HEK293 (cell line): ENCODE measurements at regions not wholly inside any gene's neighbourhood (a gene's known extent, or its start where the extent isn't known, plus 50 kb on each side); places are given as distances from the start of the nearest gene placed in this dataset.

Experiments
- CTCF ChIA-PET: fragments of 350-600 bp; formaldehyde crosslinking; extraction: SDS; loops from one replicate; lab custom pipeline; 2021; ENCODE audit warnings: antibody characterized with exemption; lab: Yijun Ruan, JAX
- POLR2A ChIA-PET: fragments of 300-600 bp; formaldehyde crosslinking; extraction: SDS; loops from one replicate; lab custom pipeline; 2020; ENCODE audit warnings: antibody characterized with exemption, inconsistent platforms; lab: Yijun Ruan, JAX
- H3K27ac ChIP-seq: fragments of 200-500 bp; sonication (Bioruptor generic); 2 replicates; pipeline ENCODE4 v1.5.1; 2014; ENCODE audit warnings: low read depth, low read length, control low read depth, inconsistent platforms; ENCODE audit errors: extremely low read depth
- H3K36me3 ChIP-seq, 2 experiments: fragments of 200-500 bp in 1 of 2; sonication (Bioruptor generic) in 1 of 2; 1 replicate in 1 of 2; 2 replicates in 1 of 2; pipeline ENCODE4 v1.5.1; 2014 to 2017; ENCODE audit warnings: inconsistent platforms in 2 of 2, low read length in 2 of 2; ENCODE audit not compliant: control insufficient read depth in 2 of 2, insufficient read depth in 1 of 2
- H3K4me1 ChIP-seq: fragments of 200-500 bp; sonication (Bioruptor generic); 2 replicates; pipeline ENCODE4 v1.5.1; 2014; ENCODE audit warnings: mild to moderate bottlenecking, low read length, inconsistent platforms; ENCODE audit not compliant: control insufficient read depth, insufficient read depth
- H3K4me3 ChIP-seq: 2 replicates; pipeline ENCODE4 v1.5.1; 2011; ENCODE audit warnings: low read depth, mild to moderate bottlenecking, control low read depth, low read length, moderate library complexity
- H3K9me3 ChIP-seq: fragments of 200-500 bp; sonication (Bioruptor generic); 2 replicates; pipeline ENCODE4 v1.5.1; 2014; ENCODE audit warnings: low read depth, low read length, inconsistent platforms; ENCODE audit not compliant: control insufficient read depth, insufficient read depth
- EGR2 ChIP-seq: fragments of 450-650 bp; formaldehyde crosslinking; IDR thresholded peaks from 2 replicates; pipeline ENCODE4 v1.5.1; 2016; ENCODE audit warnings: low read depth, missing biosample characterization, missing genetic modification characterization
- HOXD13 ChIP-seq: sonication (generic); formaldehyde crosslinking; IDR thresholded peaks from 2 replicates; pipeline ENCODE4 v1.8.0; 2022; ENCODE audit warnings: missing genetic modification reagents, borderline replicate concordance
- MEIS1 ChIP-seq: sonication (generic); formaldehyde crosslinking; IDR thresholded peaks from 2 replicates; pipeline ENCODE4 v1.8.1; 2022; ENCODE audit warnings: missing genetic modification reagents, mild to moderate bottlenecking, borderline replicate concordance
- MZF1 ChIP-seq: fragments of 450-650 bp; formaldehyde crosslinking; IDR thresholded peaks from 2 replicates; pipeline ENCODE4 v1.5.1; 2017; ENCODE audit warnings: missing biosample characterization, missing genetic modification characterization, borderline replicate concordance
- PBX3 ChIP-seq: sonication (generic); formaldehyde crosslinking; IDR thresholded peaks from 2 replicates; pipeline ENCODE4 v1.8.1; 2022; ENCODE audit warnings: mild to moderate bottlenecking, moderate library complexity, missing genetic modification reagents
- RBAK ChIP-seq: fragments of 450-650 bp; formaldehyde crosslinking; IDR thresholded peaks from 2 replicates; pipeline ENCODE4 v1.5.1; 2016; ENCODE audit warnings: missing biosample characterization, missing genetic modification characterization
- ZFP3 ChIP-seq: fragments of 450-650 bp; formaldehyde crosslinking; IDR thresholded peaks from 2 replicates; pipeline ENCODE4 v1.5.1; 2016; ENCODE audit warnings: low read depth, missing biosample characterization, missing genetic modification characterization
- ZNF133 ChIP-seq: fragments of 450-650 bp; formaldehyde crosslinking; IDR thresholded peaks from 2 replicates; pipeline ENCODE4 v1.5.1; 2016; ENCODE audit warnings: missing biosample characterization, missing genetic modification characterization
- ZNF175 ChIP-seq: fragments of 450-650 bp; formaldehyde crosslinking; IDR thresholded peaks from 2 replicates; pipeline ENCODE4 v1.5.1; 2016; ENCODE audit warnings: missing biosample characterization, missing genetic modification characterization
- ZNF214 ChIP-seq: fragments of 450-650 bp; formaldehyde crosslinking; IDR thresholded peaks from 2 replicates; pipeline ENCODE4 v1.5.1; 2017; ENCODE audit warnings: missing biosample characterization, mild to moderate bottlenecking, missing genetic modification characterization, borderline replicate concordance
- ZNF23 ChIP-seq: fragments of 450-650 bp; formaldehyde crosslinking; IDR thresholded peaks from 2 replicates; pipeline ENCODE4 v1.5.1; 2016; ENCODE audit warnings: missing biosample characterization, missing genetic modification characterization, borderline replicate concordance
- ZNF266 ChIP-seq: fragments of 450-650 bp; formaldehyde crosslinking; IDR thresholded peaks from 2 replicates; pipeline ENCODE4 v1.5.1; 2016; ENCODE audit warnings: missing biosample characterization, missing genetic modification characterization, low read depth
- ZNF391 ChIP-seq: fragments of 450-650 bp; formaldehyde crosslinking; IDR thresholded peaks from 2 replicates; pipeline ENCODE4 v1.5.1; 2016; ENCODE audit warnings: low read depth, missing biosample characterization, missing genetic modification characterization, borderline replicate concordance
- ZNF513 ChIP-seq: fragments of 450-650 bp; IDR thresholded peaks from 2 replicates; pipeline ENCODE4 v1.5.1; 2018; ENCODE audit warnings: missing biosample characterization, missing genetic modification characterization
- ZNF558 ChIP-seq: fragments of 450-650 bp; formaldehyde crosslinking; IDR thresholded peaks from 2 replicates; pipeline ENCODE4 v1.5.1; 2016; ENCODE audit warnings: missing biosample characterization, missing genetic modification characterization
- ZNF560 ChIP-seq: fragments of 450-650 bp; formaldehyde crosslinking; IDR thresholded peaks from 2 replicates; pipeline ENCODE4 v1.5.1; 2017; ENCODE audit warnings: missing biosample characterization, missing genetic modification characterization, borderline replicate concordance
- ZNF626 ChIP-seq: fragments of 450-650 bp; sonication (Bioruptor Pico); formaldehyde crosslinking; IDR thresholded peaks from 2 replicates; pipeline ENCODE4 v1.5.1; 2018; ENCODE audit warnings: missing biosample characterization, missing genetic modification characterization, inconsistent platforms
- ZNF792 ChIP-seq: fragments of 450-650 bp; formaldehyde crosslinking; IDR thresholded peaks from 2 replicates; pipeline ENCODE4 v1.5.1; 2016; ENCODE audit warnings: missing biosample characterization, missing genetic modification characterization
- ZNF837 ChIP-seq: fragments of 450-650 bp; formaldehyde crosslinking; IDR thresholded peaks from 2 replicates; pipeline ENCODE4 v1.5.1; 2016; ENCODE audit warnings: missing biosample characterization, missing genetic modification characterization

- no peak for TF ChIP-seq ZNF214 (tag by site-specific recombination)
- TF ChIP-seq ZNF837 (tag by site-specific recombination): no peak
- TF ChIP-seq ZNF626 (tag by site-specific recombination): no peak
- no peak for TF ChIP-seq ZNF23 (tag by site-specific recombination)
- no peak for TF ChIP-seq ZNF133 (tag by site-specific recombination)
- no peak for TF ChIP-seq ZNF558 (tag by site-specific recombination)
These were observed 189.4 kb downstream of the UBE3A start (continued) for GRCh38 chr15:25249236-25250010.

GRCh38 chr15:25250011-25250596 is 188.7 kb downstream of the UBE3A start:
- no peaks in the 10 kb centered on the region for H3K9me3 ChIP-seq
- no peak for TF ChIP-seq PBX3
- TF ChIP-seq, all 188 proteins: peak for 0
- Histone ChIP-seq H3K4me1 (no peaks in the 10 kb centered on the region), H3K4me3 (no peak overlapping the region), H3K36me3 (no peaks in the 10 kb centered on the region), H3K27ac (no peak overlapping the region)
- POLR2A ChIA-PET: no interaction called here
- CTCF ChIA-PET: no interaction called here

GRCh38 chr15:25250906-25251622 is 187.8 kb downstream of the UBE3A start:
- TF ChIP-seq ZNF266: no peak
- TF ChIP-seq EGR2 (tag by site-specific recombination): no peak
- TF ChIP-seq ZFP3: no peak
- no peak for TF ChIP-seq ZNF513 (tag by site-specific recombination)
- TF ChIP-seq MEIS1: no peak
- no peak for TF ChIP-seq ZNF560 (tag by site-specific recombination)
- TF ChIP-seq ZNF792 (tag by site-specific recombination): no peak
- no peak for TF ChIP-seq RBAK (tag by site-specific recombination)
- TF ChIP-seq ZNF175 (tag by site-specific recombination): no peak
- TF ChIP-seq MZF1 (tag by site-specific recombination): no peak
- no peak for TF ChIP-seq HOXD13 (CRISPR knock-in tag)
- no peak for TF ChIP-seq ZNF391 (tag by site-specific recombination)
- POLR2A ChIA-PET: no interaction called here
- Histone ChIP-seq H3K4me3 (no peak overlapping the region), H3K27ac (no peak overlapping the region), H3K4me1 (no peaks in the 10 kb centered on the region), H3K36me3 (no peaks in the 10 kb centered on the region), H3K9me3 (no peaks in the 10 kb centered on the region)
- CTCF ChIA-PET: no interaction called here
